ENCODE measurements at regions not wholly inside any gene's neighbourhood (a gene's known extent, or its start where the extent isn't known, plus 50 kb on each side); places are given as distances from the start of the nearest gene placed in this dataset.

- TF ChIP-seq EP300 (IDR thresholded peaks at IDR 0.05; ENCODE audit: borderline replicate concordance) = no peak
- TF ChIP-seq REST (IDR thresholded peaks at IDR 0.05; ENCODE audit: low read depth) = no peak
- TF ChIP-seq EGR1 (IDR thresholded peaks at IDR 0.05) = no peak
These were observed 411.1 kb upstream of the GRIA1 start for GRCh38 chr5:153079396-153079795.

- TF ChIP-seq FOXM1 (IDR thresholded peaks at IDR 0.05; ENCODE audit: borderline replicate concordance, low read depth) = no peak
- no peak for TF ChIP-seq USF1 (IDR thresholded peaks at IDR 0.05)
- no peak for TF ChIP-seq EP300 (IDR thresholded peaks at IDR 0.05; ENCODE audit: borderline replicate concordance)
- TF ChIP-seq NFIC (IDR thresholded peaks at IDR 0.05) = no peak
- TF ChIP-seq ZBTB7A (IDR thresholded peaks at IDR 0.05; ENCODE audit: low read depth) = no peak
- TF ChIP-seq TAF1 (IDR thresholded peaks at IDR 0.05; ENCODE audit: low read depth) = no peak
- no peak for TF ChIP-seq CEBPB (IDR thresholded peaks at IDR 0.05)
- TF ChIP-seq MAX (IDR thresholded peaks at IDR 0.05) = no peak
- TF ChIP-seq TCF12 (IDR thresholded peaks at IDR 0.05; ENCODE audit: low read depth) = no peak
- TF ChIP-seq TEAD4 (IDR thresholded peaks at IDR 0.05) = no peak
- TF ChIP-seq RAD21 (IDR thresholded peaks at IDR 0.05; ENCODE audit: low read depth) = no peak
- no peak for TF ChIP-seq YY1 (IDR thresholded peaks at IDR 0.05; ENCODE audit: low read depth)
- TF ChIP-seq CREB1 (IDR thresholded peaks at IDR 0.05; ENCODE audit: low read depth) = no peak
- TF ChIP-seq EGR1 (IDR thresholded peaks at IDR 0.05) = no peak
- no peak for TF ChIP-seq REST (IDR thresholded peaks at IDR 0.05; ENCODE audit: low read depth)
These were observed 409.5 kb upstream of the GRIA1 start for GRCh38 chr5:153080940-153081339.

- no peak for TF ChIP-seq YY1 (IDR thresholded peaks at IDR 0.05; ENCODE audit: low read depth)
- no peak for TF ChIP-seq CEBPB (IDR thresholded peaks at IDR 0.05)
- no peak for TF ChIP-seq MAX (IDR thresholded peaks at IDR 0.05)
- TF ChIP-seq EGR1 (IDR thresholded peaks at IDR 0.05) = no peak
- TF ChIP-seq TCF12 (IDR thresholded peaks at IDR 0.05; ENCODE audit: low read depth) = no peak
- no peak for TF ChIP-seq TEAD4 (IDR thresholded peaks at IDR 0.05)
- no peak for TF ChIP-seq RAD21 (IDR thresholded peaks at IDR 0.05; ENCODE audit: low read depth)
- TF ChIP-seq NFIC (IDR thresholded peaks at IDR 0.05) = no peak
- no peak for TF ChIP-seq TAF1 (IDR thresholded peaks at IDR 0.05; ENCODE audit: low read depth)
These were observed 409.1 kb upstream of the GRIA1 start for GRCh38 chr5:153081385-153081784.

- TF ChIP-seq CEBPB (IDR thresholded peaks at IDR 0.05) (no peak), CREB1 (IDR thresholded peaks at IDR 0.05; ENCODE audit: low read depth) (no peak), TAF1 (IDR thresholded peaks at IDR 0.05; ENCODE audit: low read depth) (no peak), REST (IDR thresholded peaks at IDR 0.05; ENCODE audit: low read depth) (no peak), TCF12 (IDR thresholded peaks at IDR 0.05; ENCODE audit: low read depth) (no peak), USF1 (IDR thresholded peaks at IDR 0.05) (no peak), RAD21 (IDR thresholded peaks at IDR 0.05; ENCODE audit: low read depth) (no peak), MAX (IDR thresholded peaks at IDR 0.05) (no peak), YY1 (IDR thresholded peaks at IDR 0.05; ENCODE audit: low read depth) (no peak), TEAD4 (IDR thresholded peaks at IDR 0.05) (no peak), EGR1 (IDR thresholded peaks at IDR 0.05) (no peak), FOXM1 (IDR thresholded peaks at IDR 0.05; ENCODE audit: borderline replicate concordance, low read depth) (no peak), EP300 (IDR thresholded peaks at IDR 0.05; ENCODE audit: borderline replicate concordance) (no peak), ZBTB7A (IDR thresholded peaks at IDR 0.05; ENCODE audit: low read depth) (no peak), NFIC (IDR thresholded peaks at IDR 0.05) (no peak)
These were observed 406.0 kb upstream of the GRIA1 start for GRCh38 chr5:153084511-153084910.

All from Ishikawa (cell line).